ENCODE measurements at regions not wholly inside any gene's neighbourhood (a gene's known extent, or its start where the extent isn't known, plus 50 kb on each side); places are given as distances from the start of the nearest gene placed in this dataset.

DNA sequence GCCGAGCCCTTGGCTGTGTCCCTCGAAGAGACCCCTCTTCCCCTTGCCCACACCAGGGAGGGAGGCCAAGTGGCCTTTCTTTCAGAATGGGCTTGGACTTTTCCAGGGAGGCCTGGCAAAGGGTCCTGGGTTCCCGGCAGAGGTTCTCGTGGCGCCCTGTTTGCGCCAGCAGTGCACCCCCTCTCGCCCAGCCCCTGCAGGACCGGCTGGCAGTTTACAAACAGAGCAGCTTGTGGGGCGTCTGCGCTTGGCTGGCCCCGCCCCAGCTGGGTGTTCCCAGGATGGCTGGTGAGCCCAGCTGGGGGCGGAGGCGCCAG, 137.8 kb upstream of the CIBAR2 start:
- TF ChIP-seq ZNF567 (CRISPR knock-in tag; IDR thresholded peaks at IDR 0.05; ENCODE audit: borderline replicate concordance) (no peak), FOXJ3 (CRISPR knock-in tag; IDR thresholded peaks at IDR 0.05; ENCODE audit: borderline replicate concordance) (no peak), CTCF (CRISPR knock-in tag; IDR thresholded peaks at IDR 0.05) (no peak), EP300 (IDR thresholded peaks at IDR 0.05; ENCODE audit: low read depth in 2 of 2, low read length in 2 of 2) (no peak), EP300 (CRISPR knock-in tag; IDR thresholded peaks at IDR 0.05; ENCODE audit: borderline replicate concordance) (no peak), ATF1 (CRISPR knock-in tag; IDR thresholded peaks at IDR 0.05) (no peak), GLI4 (CRISPR knock-in tag; IDR thresholded peaks at IDR 0.05; ENCODE audit: borderline replicate concordance) (no peak), POLR2A (IDR thresholded peaks at IDR 0.05; ENCODE audit: insufficient read depth in 1 of 2, low read depth in 2 of 2, low read length in 2 of 2) (no peak), JUND (CRISPR knock-in tag; IDR thresholded peaks at IDR 0.05) (no peak)
- TF ChIP-seq, protein P1, sequence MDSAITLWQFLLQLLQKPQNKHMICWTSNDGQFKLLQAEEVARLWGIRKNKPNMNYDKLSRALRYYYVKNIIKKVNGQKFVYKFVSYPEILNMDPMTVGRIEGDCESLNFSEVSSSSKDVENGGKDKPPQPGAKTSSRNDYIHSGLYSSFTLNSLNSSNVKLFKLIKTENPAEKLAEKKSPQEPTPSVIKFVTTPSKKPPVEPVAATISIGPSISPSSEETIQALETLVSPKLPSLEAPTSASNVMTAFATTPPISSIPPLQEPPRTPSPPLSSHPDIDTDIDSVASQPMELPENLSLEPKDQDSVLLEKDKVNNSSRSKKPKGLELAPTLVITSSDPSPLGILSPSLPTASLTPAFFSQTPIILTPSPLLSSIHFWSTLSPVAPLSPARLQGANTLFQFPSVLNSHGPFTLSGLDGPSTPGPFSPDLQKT (CRISPR knock-in tag; IDR thresholded peaks at IDR 0.05; ENCODE audit: borderline replicate concordance): no peak
- TF ChIP-seq, protein P2, sequence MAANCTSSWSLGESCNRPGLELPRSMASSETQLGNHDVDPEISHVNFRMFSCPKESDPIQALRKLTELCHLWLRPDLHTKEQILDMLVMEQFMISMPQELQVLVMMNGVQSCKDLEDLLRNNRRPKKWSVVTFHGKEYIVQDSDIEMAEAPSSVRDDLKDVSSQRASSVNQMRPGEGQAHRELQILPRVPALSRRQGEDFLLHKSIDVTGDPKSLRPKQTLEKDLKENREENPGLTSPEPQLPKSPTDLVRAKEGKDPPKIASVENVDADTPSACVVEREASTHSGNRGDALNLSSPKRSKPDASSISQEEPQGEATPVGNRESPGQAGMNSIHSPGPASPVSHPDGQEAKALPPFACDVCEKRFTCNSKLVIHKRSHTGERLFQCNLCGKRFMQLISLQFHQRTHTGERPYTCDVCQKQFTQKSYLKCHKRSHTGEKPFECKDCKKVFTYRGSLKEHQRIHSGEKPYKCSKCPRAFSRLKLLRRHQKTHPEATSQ (CRISPR knock-in tag; IDR thresholded peaks at IDR 0.05; ENCODE audit: borderline replicate concordance): no peak
